ENCODE measurements at regions not wholly inside any gene's neighbourhood (a gene's known extent, or its start where the extent isn't known, plus 50 kb on each side); places are given as distances from the start of the nearest gene placed in this dataset.

GRCh38 chr6:135600086-135600702 is 102.7 kb upstream of the AHI1 start:
- TF ChIP-seq, protein P1, sequence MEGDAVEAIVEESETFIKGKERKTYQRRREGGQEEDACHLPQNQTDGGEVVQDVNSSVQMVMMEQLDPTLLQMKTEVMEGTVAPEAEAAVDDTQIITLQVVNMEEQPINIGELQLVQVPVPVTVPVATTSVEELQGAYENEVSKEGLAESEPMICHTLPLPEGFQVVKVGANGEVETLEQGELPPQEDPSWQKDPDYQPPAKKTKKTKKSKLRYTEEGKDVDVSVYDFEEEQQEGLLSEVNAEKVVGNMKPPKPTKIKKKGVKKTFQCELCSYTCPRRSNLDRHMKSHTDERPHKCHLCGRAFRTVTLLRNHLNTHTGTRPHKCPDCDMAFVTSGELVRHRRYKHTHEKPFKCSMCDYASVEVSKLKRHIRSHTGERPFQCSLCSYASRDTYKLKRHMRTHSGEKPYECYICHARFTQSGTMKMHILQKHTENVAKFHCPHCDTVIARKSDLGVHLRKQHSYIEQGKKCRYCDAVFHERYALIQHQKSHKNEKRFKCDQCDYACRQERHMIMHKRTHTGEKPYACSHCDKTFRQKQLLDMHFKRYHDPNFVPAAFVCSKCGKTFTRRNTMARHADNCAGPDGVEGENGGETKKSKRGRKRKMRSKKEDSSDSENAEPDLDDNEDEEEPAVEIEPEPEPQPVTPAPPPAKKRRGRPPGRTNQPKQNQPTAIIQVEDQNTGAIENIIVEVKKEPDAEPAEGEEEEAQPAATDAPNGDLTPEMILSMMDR (IDR thresholded peaks at IDR 0.05), result no peak
- TF ChIP-seq POLR2A (IDR thresholded peaks at IDR 0.05) (no peak), POLR2AphosphoS5 (IDR thresholded peaks at IDR 0.05) (no peak)

Measured in breast epithelium (tissue), 3 donors.